ENCODE measurements at regions not wholly inside any gene's neighbourhood (a gene's known extent, or its start where the extent isn't known, plus 50 kb on each side); places are given as distances from the start of the nearest gene placed in this dataset.

- no peak for TF ChIP-seq CTCF (IDR thresholded peaks at IDR 0.05 in 2 of 3, conservative IDR thresholded peaks at IDR 0.05 in 1 of 3; ENCODE audit: borderline replicate concordance in 1 of 3, insufficient read depth in 1 of 3, low read depth in 2 of 3, low read length in 2 of 3)
- TF ChIP-seq REST (IDR thresholded peaks at IDR 0.05; ENCODE audit: low read depth) = no peak
- no peak for TF ChIP-seq CEBPB (IDR thresholded peaks at IDR 0.05; ENCODE audit: low read depth)
- TF ChIP-seq RAD21 (IDR thresholded peaks at IDR 0.05; ENCODE audit: low read depth) = no peak
- TF ChIP-seq ZFX (IDR thresholded peaks at IDR 0.05) = no peak
- no peak for TF ChIP-seq SRF (IDR thresholded peaks at IDR 0.05; ENCODE audit: low read depth)
- TF ChIP-seq EZH2 (IDR thresholded peaks at IDR 0.05) = no peak
- no peak for TF ChIP-seq POLR2A (IDR thresholded peaks at IDR 0.05; ENCODE audit: borderline replicate concordance, extremely low read depth, insufficient read depth, insufficient read length)
Observed at GRCh38 chr4:32551943-32552342, 1831.8 kb downstream of the PCDH7 start.

Data from HCT116 (cell line).